Uterus (tissue), 3 donors: ENCODE measurements at regions not wholly inside any gene's neighbourhood (a gene's known extent, or its start where the extent isn't known, plus 50 kb on each side); places are given as distances from the start of the nearest gene placed in this dataset.

ENCODE experiments used
- DNase-seq, 2 donors: peaks; one replicate each; pipeline ENCODE4 v3.0.0-alpha.2; 2019 to 2020
- H3K27ac ChIP-seq, 2 donors: fragments of 200-600 bp; sonication (generic); 1 replicate in 1 of 2; 2 replicates in 1 of 2; pipeline ENCODE4 v1.5.1; 2016 to 2018
- H3K27me3 ChIP-seq, 2 donors: fragments of 200-600 bp; sonication (generic); one replicate each; pipeline ENCODE4 v1.5.1; 2018 to 2019; ENCODE audit warnings: control low read depth in 1 of 2
- H3K36me3 ChIP-seq, 2 donors: fragments of 200-600 bp; sonication (generic); one replicate each; pipeline ENCODE4 v1.5.1; 2019; ENCODE audit warnings: control low read depth in 1 of 2
- H3K4me1 ChIP-seq, 2 donors: fragments of 200-600 bp; sonication (generic); one replicate each; pipeline ENCODE4 v1.5.1; 2018 to 2019; ENCODE audit warnings: control low read depth in 1 of 2
- H3K4me3 ChIP-seq, 2 donors: fragments of 200-600 bp; sonication (generic); 1 replicate in 1 of 2; 2 replicates in 1 of 2; pipeline ENCODE4 v1.5.1; 2018 to 2019; ENCODE audit warnings: mild to moderate bottlenecking in 1 of 2
- H3K9me3 ChIP-seq, 2 donors: fragments of 200-600 bp; sonication (generic); one replicate each; pipeline ENCODE4 v1.5.1; 2019; ENCODE audit warnings: control low read depth in 1 of 2
- CTCF ChIP-seq, 4 experiments: fragments of 200-600 bp in 2 of 4; fragments of 450-650 bp in 2 of 4; sonication (generic) in 2 of 4; IDR thresholded peaks; one replicate each; pipeline ENCODE4 v1.5.1; 2016 to 2019; ENCODE audit warnings: antibody characterized with exemption in 4 of 4, mild to moderate bottlenecking in 2 of 4, moderate library complexity in 1 of 4
- POLR2A ChIP-seq, 2 donors: fragments of 450-650 bp; IDR thresholded peaks; one replicate each; pipeline ENCODE4 v1.6.1; 2016; ENCODE audit warnings: antibody characterized with exemption in 2 of 2, mild to moderate bottlenecking in 1 of 2, moderate library complexity in 1 of 2
- intact Hi-C: fragments of 100-400 bp; cut with DNase I; formaldehyde crosslinking; loops from one replicate; pipeline ENCODE4 v1.15.1; 2023; ENCODE audit warnings: low total_unique reads
- donor health status: DM: yes; HTN: yes; CAD: no.

GRCh38 chr10:21234761-21235160 is 290.7 kb downstream of the SKIDA1 start:
- H3K36me3 ChIP-seq: no peaks in the 10 kb centered on the region
- no peaks in the 10 kb centered on the region for H3K27me3 ChIP-seq
- H3K27ac ChIP-seq: no peak overlapping the region
- no peaks in the 10 kb centered on the region for H3K4me1 ChIP-seq
- H3K4me3 ChIP-seq: no peak overlapping the region
- DNase-seq: no peak
- TF ChIP-seq POLR2A (IDR thresholded peaks at IDR 0.05) (no peak), CTCF (IDR thresholded peaks at IDR 0.05) (no peak)
- intact Hi-C loops: no loop called here
- H3K9me3 ChIP-seq: no peaks in the 10 kb centered on the region

- TF ChIP-seq CTCF (IDR thresholded peaks at IDR 0.05) (no peak), POLR2A (IDR thresholded peaks at IDR 0.05) (no peak)
- H3K27ac ChIP-seq: no peak overlapping the region
- H3K4me1 ChIP-seq: no peaks in the 10 kb centered on the region
- no peak overlapping the region for H3K4me3 ChIP-seq
- H3K9me3 ChIP-seq: no peaks in the 10 kb centered on the region
- H3K36me3 ChIP-seq: no peaks in the 10 kb centered on the region
- no peaks in the 10 kb centered on the region for H3K27me3 ChIP-seq
- intact Hi-C loops: no loop called here
- DNase-seq: no peak
These were observed 295.3 kb downstream of the SKIDA1 start for GRCh38 chr10:21230219-21230618.

GRCh38 chr10:21217748-21218367 is 307.6 kb downstream of the SKIDA1 start:
- intact Hi-C loops: no loop called here
- DNase-seq: no peak
- Histone ChIP-seq H3K27ac (no peak overlapping the region), H3K4me1 (no peaks in the 10 kb centered on the region), H3K36me3 (no peaks in the 10 kb centered on the region), H3K4me3 (no peak overlapping the region), H3K9me3 (peaks cover 0 to 3% of the 10 kb centered on the region in 2 donors), H3K27me3 (no peaks in the 10 kb centered on the region)
- TF ChIP-seq CTCF (IDR thresholded peaks at IDR 0.05): no peak
- TF ChIP-seq POLR2A (IDR thresholded peaks at IDR 0.05): no peak

- Histone ChIP-seq H3K27ac (no peak overlapping the region), H3K9me3 (peaks cover 0 to 3% of the 10 kb centered on the region in 2 donors), H3K4me3 (no peak overlapping the region), H3K27me3 (no peaks in the 10 kb centered on the region), H3K4me1 (no peaks in the 10 kb centered on the region), H3K36me3 (no peaks in the 10 kb centered on the region)
- intact Hi-C loops: no loop called here
- TF ChIP-seq CTCF (IDR thresholded peaks at IDR 0.05): no peak
- TF ChIP-seq POLR2A (IDR thresholded peaks at IDR 0.05): no peak
- no peak for DNase-seq
These were observed 308.4 kb downstream of the SKIDA1 start for GRCh38 chr10:21217107-21217506.

- Histone ChIP-seq H3K27me3 (no peaks in the 10 kb centered on the region), H3K4me1 (no peaks in the 10 kb centered on the region), H3K36me3 (no peaks in the 10 kb centered on the region), H3K9me3 (peaks cover 0 to 3% of the 10 kb centered on the region in 2 donors), H3K27ac (no peak overlapping the region), H3K4me3 (no peak overlapping the region)
- intact Hi-C loops: no loop called here
- no peak for DNase-seq
- TF ChIP-seq POLR2A (IDR thresholded peaks at IDR 0.05) (no peak), CTCF (IDR thresholded peaks at IDR 0.05) (no peak)
These were observed 311.2 kb downstream of the SKIDA1 start for GRCh38 chr10:21214329-21214728.
